HEK293 (cell line): ENCODE measurements at regions not wholly inside any gene's neighbourhood (a gene's known extent, or its start where the extent isn't known, plus 50 kb on each side); places are given as distances from the start of the nearest gene placed in this dataset.
"Not testable (repeated sequence)": the region's sequence is repeated elsewhere in the genome, so short reads cannot be mapped to it uniquely, and the experiment has no call there.

Experiments
- OVOL3 ChIP-seq: fragments of 450-650 bp; formaldehyde crosslinking; IDR thresholded peaks from 2 replicates; pipeline ENCODE4 v1.5.1; 2016; ENCODE audit warnings: missing biosample characterization, missing genetic modification characterization
- TCF7L2 ChIP-seq: IDR thresholded peaks from 2 replicates; pipeline ENCODE4 v1.6.1; 2011; ENCODE audit warnings: low read depth, mild to moderate bottlenecking, inconsistent platforms, low read length, moderate library complexity, borderline replicate concordance
- ZBTB21 ChIP-seq: fragments of 450-650 bp; formaldehyde crosslinking; IDR thresholded peaks from 2 replicates; pipeline ENCODE4 v1.5.1; 2017; ENCODE audit warnings: missing biosample characterization, missing genetic modification characterization
- TF ChIP-seq, protein P1 (sequence below): fragments of 450-650 bp; formaldehyde crosslinking; IDR thresholded peaks from 2 replicates; pipeline ENCODE4 v1.5.1; 2016; ENCODE audit warnings: missing biosample characterization, missing genetic modification characterization
- TF ChIP-seq, protein P2 (sequence below): fragments of 450-650 bp; formaldehyde crosslinking; IDR thresholded peaks from 2 replicates; pipeline ENCODE4 v1.5.1; 2016; ENCODE audit warnings: missing biosample characterization, missing genetic modification characterization

DNA sequence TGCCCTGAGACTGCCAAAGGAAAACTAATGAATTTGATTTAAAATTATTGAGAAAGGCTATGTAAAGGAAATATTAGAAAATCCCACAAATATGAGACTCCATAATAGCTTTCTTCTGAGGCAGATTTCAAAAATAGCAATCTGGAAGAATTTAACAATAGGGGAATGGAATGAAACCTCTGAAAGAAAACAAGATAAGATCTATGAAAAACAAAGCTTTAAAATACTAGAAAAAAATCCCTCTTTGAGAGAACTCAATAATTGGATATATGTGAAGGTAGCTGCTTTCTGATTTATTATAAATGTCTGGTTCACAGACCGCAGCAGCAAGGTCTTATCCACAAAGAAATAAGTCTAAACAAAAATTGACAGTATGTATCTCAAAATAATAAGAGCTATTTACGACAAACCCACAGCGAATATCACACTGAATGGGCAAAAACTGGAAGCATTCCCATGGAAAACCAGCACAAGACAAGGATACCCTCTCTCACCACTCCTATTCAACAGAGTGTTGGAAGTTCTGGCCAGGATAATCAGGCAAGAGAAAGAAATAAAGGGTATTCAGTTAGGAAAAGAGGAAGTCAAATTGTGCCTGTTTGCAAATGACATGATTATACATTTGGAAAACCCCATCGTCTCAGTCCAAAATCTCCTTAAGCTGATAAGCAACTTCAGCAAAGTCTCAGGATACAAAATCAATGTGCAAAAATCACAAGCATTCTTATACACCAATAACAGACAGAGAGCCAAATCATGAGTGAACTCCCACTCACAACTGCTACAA, 319.3 kb upstream of the THBS1 start:
- TF ChIP-seq, protein P1, sequence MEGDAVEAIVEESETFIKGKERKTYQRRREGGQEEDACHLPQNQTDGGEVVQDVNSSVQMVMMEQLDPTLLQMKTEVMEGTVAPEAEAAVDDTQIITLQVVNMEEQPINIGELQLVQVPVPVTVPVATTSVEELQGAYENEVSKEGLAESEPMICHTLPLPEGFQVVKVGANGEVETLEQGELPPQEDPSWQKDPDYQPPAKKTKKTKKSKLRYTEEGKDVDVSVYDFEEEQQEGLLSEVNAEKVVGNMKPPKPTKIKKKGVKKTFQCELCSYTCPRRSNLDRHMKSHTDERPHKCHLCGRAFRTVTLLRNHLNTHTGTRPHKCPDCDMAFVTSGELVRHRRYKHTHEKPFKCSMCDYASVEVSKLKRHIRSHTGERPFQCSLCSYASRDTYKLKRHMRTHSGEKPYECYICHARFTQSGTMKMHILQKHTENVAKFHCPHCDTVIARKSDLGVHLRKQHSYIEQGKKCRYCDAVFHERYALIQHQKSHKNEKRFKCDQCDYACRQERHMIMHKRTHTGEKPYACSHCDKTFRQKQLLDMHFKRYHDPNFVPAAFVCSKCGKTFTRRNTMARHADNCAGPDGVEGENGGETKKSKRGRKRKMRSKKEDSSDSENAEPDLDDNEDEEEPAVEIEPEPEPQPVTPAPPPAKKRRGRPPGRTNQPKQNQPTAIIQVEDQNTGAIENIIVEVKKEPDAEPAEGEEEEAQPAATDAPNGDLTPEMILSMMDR (tag by site-specific recombination) = not testable (repeated sequence)
- TF ChIP-seq OVOL3 (tag by site-specific recombination); ZBTB21 (tag by site-specific recombination); TCF7L2: not testable (repeated sequence)
- TF ChIP-seq, protein P2, sequence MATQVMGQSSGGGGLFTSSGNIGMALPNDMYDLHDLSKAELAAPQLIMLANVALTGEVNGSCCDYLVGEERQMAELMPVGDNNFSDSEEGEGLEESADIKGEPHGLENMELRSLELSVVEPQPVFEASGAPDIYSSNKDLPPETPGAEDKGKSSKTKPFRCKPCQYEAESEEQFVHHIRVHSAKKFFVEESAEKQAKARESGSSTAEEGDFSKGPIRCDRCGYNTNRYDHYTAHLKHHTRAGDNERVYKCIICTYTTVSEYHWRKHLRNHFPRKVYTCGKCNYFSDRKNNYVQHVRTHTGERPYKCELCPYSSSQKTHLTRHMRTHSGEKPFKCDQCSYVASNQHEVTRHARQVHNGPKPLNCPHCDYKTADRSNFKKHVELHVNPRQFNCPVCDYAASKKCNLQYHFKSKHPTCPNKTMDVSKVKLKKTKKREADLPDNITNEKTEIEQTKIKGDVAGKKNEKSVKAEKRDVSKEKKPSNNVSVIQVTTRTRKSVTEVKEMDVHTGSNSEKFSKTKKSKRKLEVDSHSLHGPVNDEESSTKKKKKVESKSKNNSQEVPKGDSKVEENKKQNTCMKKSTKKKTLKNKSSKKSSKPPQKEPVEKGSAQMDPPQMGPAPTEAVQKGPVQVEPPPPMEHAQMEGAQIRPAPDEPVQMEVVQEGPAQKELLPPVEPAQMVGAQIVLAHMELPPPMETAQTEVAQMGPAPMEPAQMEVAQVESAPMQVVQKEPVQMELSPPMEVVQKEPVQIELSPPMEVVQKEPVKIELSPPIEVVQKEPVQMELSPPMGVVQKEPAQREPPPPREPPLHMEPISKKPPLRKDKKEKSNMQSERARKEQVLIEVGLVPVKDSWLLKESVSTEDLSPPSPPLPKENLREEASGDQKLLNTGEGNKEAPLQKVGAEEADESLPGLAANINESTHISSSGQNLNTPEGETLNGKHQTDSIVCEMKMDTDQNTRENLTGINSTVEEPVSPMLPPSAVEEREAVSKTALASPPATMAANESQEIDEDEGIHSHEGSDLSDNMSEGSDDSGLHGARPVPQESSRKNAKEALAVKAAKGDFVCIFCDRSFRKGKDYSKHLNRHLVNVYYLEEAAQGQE (tag by site-specific recombination) = not testable (repeated sequence)
